ENCODE measurements at regions not wholly inside any gene's neighbourhood (a gene's known extent, or its start where the extent isn't known, plus 50 kb on each side); places are given as distances from the start of the nearest gene placed in this dataset.
"Not testable (repeated sequence)": the region's sequence is repeated elsewhere in the genome, so short reads cannot be mapped to it uniquely, and the experiment has no call there.

DNA sequence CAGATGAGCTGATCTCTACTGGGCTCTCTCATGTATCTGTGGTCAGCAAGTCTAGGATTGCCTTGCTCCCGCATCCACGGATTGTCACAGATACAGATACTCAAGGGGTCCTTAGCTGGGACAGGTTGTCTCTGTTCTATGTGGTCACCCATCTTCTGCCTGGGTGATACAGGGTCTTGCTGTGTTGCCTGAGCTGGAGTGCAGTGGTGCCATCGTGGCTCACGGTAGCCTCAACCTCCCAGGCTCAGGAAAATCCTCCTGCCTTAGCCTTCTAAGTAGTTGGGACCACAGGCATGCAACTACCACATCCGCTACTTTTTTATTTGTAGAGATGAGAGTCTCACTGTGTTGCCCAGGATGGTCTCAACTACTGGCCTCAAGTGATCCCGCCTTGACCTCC lies 72.5 kb upstream of the ZNF217 start:
- H3K4me3 ChIP-seq, result no peak overlapping the region
- intact Hi-C loops (cut with DNase I), result no loop called here
- 97% methylated on average over 4 of the region's 6 CpGs for WGBS

DNA sequence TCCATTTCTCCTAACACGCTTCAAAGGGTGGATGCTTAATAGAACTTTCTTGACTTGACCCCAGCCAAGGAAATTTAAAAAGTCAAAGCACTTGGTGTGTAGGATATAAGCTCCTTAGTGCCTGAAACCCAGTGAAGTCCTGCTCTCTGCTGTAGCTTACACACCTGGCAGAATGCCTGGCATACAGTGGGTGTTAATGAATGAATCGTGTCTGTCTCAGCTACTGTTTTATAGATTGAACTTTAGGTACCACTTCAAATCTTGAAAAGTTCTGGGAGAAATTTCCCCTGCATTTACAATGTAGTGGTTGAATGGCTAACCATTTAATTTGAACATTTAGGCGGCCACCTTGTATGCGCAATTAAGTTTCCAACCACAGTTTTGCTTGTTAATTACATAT lies 70.5 kb upstream of the ZNF217 start:
- WGBS, result 87% methylated on average over 4 of the region's 4 CpGs
- no peak overlapping the region for H3K4me3 ChIP-seq
- H3K36me3 ChIP-seq, result no peaks in the 10 kb centered on the region
- no peak for TF ChIP-seq EP300 (IDR thresholded peaks at IDR 0.05)
- TF ChIP-seq, protein P1, sequence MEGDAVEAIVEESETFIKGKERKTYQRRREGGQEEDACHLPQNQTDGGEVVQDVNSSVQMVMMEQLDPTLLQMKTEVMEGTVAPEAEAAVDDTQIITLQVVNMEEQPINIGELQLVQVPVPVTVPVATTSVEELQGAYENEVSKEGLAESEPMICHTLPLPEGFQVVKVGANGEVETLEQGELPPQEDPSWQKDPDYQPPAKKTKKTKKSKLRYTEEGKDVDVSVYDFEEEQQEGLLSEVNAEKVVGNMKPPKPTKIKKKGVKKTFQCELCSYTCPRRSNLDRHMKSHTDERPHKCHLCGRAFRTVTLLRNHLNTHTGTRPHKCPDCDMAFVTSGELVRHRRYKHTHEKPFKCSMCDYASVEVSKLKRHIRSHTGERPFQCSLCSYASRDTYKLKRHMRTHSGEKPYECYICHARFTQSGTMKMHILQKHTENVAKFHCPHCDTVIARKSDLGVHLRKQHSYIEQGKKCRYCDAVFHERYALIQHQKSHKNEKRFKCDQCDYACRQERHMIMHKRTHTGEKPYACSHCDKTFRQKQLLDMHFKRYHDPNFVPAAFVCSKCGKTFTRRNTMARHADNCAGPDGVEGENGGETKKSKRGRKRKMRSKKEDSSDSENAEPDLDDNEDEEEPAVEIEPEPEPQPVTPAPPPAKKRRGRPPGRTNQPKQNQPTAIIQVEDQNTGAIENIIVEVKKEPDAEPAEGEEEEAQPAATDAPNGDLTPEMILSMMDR (IDR thresholded peaks at IDR 0.05), result no peak
- TF ChIP-seq POLR2AphosphoS5 (IDR thresholded peaks at IDR 0.05), result no peak
- TF ChIP-seq POLR2A (IDR thresholded peaks at IDR 0.05; ENCODE audit: low read depth), result no peak
- H3K27ac ChIP-seq (replicated peaks in 1 of 4), result no peak overlapping the region
- intact Hi-C loops (cut with DNase I), result no loop called here
- peaks cover 13 to 19% (median 14%) of the 10 kb centered on the region in 4 donors for H3K4me1 ChIP-seq
- H3K9me3 ChIP-seq, result no peaks in the 10 kb centered on the region
- no peak for DNase-seq (ENCODE audit: extremely low spot score)
- no peaks in the 10 kb centered on the region for H3K27me3 ChIP-seq

More for the DNA sequence above, 72.5 kb upstream of the ZNF217 start:
- no peak for TF ChIP-seq POLR2AphosphoS5 (IDR thresholded peaks at IDR 0.05)
- TF ChIP-seq POLR2A (IDR thresholded peaks at IDR 0.05; ENCODE audit: low read depth), result no peak
- TF ChIP-seq, protein P1 (IDR thresholded peaks at IDR 0.05), result no peak
- no peak for TF ChIP-seq EP300 (IDR thresholded peaks at IDR 0.05)
- no peak for DNase-seq (ENCODE audit: extremely low spot score)
- Histone ChIP-seq H3K27ac (replicated peaks in 1 of 4) (no peak overlapping the region), H3K27me3 (no peaks in the 10 kb centered on the region), H3K4me1 (peaks cover 0 to 6% (median 2%) of the 10 kb centered on the region in 4 donors), H3K36me3 (no peaks in the 10 kb centered on the region), H3K9me3 (no peaks in the 10 kb centered on the region)

DNA sequence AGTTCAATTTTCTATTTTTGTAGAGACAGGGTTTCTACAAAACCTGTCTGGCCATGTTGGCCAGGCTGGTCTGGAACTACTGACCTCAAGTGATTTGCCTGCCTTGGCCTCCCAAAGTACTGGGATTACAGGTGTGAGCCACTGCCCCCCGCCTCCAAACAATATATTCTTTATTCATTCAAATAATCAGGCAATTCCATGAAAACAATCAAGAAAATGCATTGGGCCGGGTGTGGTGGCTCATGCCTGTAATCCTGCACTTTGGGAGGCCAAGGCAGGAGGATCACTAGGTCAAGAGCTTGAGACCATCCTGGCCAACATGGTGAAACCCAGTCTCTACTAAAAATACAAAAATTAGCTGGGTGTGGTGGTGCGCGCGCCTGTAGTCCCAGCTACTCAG lies 69.9 kb upstream of the ZNF217 start:
- H3K4me3 ChIP-seq; DNase-seq (ENCODE audit: extremely low spot score); H3K9me3 ChIP-seq; H3K27ac ChIP-seq (replicated peaks in 1 of 4); H3K27me3 ChIP-seq; H3K36me3 ChIP-seq; intact Hi-C loops (cut with DNase I): not testable (repeated sequence)
- WGBS, result 97% methylated on average over 5 of the region's 5 CpGs
- peaks cover 13 to 19% (median 14%) of the 10 kb centered on the region in 4 donors for H3K4me1 ChIP-seq

DNA sequence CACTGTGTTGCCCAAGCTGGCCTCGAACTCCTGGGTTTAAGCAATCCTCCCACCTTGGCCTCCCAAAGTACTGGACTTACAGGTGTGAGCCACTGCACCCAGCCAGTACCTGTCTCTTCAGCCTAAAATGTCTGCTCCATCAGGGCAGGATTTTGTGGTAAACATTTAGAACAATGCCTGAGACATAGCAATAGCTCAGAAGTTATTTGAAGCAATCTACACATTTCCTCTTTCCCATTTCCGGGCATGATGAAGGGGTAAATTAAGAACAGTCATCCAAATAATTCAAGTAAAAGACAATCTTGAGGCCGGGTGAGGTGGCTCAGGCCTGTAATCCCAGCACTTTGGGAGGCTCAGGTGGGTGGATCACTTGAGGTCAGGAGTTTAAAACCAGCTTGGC lies 69.0 kb upstream of the ZNF217 start:
- H3K27ac ChIP-seq (replicated peaks in 1 of 4), result no peak overlapping the region
- H3K4me3 ChIP-seq, result no peak overlapping the region
- no peak for DNase-seq (ENCODE audit: extremely low spot score)
- H3K9me3 ChIP-seq, result no peaks in the 10 kb centered on the region
- no peaks in the 10 kb centered on the region for H3K27me3 ChIP-seq
- WGBS, result 70% methylated on average over 3 of the region's 3 CpGs
- H3K36me3 ChIP-seq, result no peaks in the 10 kb centered on the region
- intact Hi-C loops (cut with DNase I), result no loop called here
- TF ChIP-seq, protein P1 (IDR thresholded peaks at IDR 0.05), result no peak
- TF ChIP-seq POLR2AphosphoS5 (IDR thresholded peaks at IDR 0.05) (no peak), POLR2A (IDR thresholded peaks at IDR 0.05; ENCODE audit: low read depth) (no peak), EP300 (IDR thresholded peaks at IDR 0.05) (no peak)
- peaks cover 13 to 19% (median 15%) of the 10 kb centered on the region in 4 donors for H3K4me1 ChIP-seq

DNA sequence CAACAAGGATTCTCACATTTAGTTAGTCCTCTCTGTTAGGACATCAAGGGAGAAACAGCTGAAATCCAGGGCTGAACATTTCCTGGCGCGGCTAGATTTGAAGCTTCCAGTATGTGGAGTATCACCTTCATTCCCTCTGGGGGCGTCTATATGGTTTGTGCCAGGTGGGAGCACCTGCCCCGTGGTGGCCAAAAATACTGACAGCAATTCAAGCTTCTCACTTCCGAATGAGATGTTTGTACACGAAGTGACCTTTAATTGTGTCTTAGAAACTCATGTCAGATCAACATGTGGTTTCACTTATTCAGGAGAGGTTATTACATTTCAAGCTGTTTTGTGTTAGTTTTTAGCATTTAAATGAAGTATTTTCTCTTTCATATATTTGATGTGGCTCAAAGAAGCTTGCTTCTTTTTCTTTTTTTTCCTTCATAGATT lies 67.3 kb upstream of the ZNF217 start:
- Histone ChIP-seq H3K4me3 (peak overlapping the region in 1 of 4 donors; percentile 65), H3K27ac (replicated peaks in 1 of 4) (peak overlapping the region; percentile 69 to 79 (median 74)), H3K9me3 (no peaks in the 10 kb centered on the region), H3K4me1 (peaks cover 16 to 25% (median 20%) of the 10 kb centered on the region in 4 donors), H3K27me3 (no peaks in the 10 kb centered on the region), H3K36me3 (no peaks in the 10 kb centered on the region)
- no peak for TF ChIP-seq POLR2A (IDR thresholded peaks at IDR 0.05; ENCODE audit: low read depth)
- no peak for TF ChIP-seq EP300 (IDR thresholded peaks at IDR 0.05)
- no peak for TF ChIP-seq POLR2AphosphoS5 (IDR thresholded peaks at IDR 0.05)
- TF ChIP-seq, protein P1 (IDR thresholded peaks at IDR 0.05), result no peak
- WGBS, result 73% methylated on average over 6 of the region's 6 CpGs
- no peak for DNase-seq (ENCODE audit: extremely low spot score)
- intact Hi-C loops (cut with DNase I), result no loop called here
